ENCODE measurements at regions not wholly inside any gene's neighbourhood (a gene's known extent, or its start where the extent isn't known, plus 50 kb on each side); places are given as distances from the start of the nearest gene placed in this dataset.

GRCh38 chr2:192246297-192246696 is 51.6 kb upstream of the TMEFF2 start:
- RAD21 ChIA-PET (ENCODE audit: unreplicated experiment), result no interaction called here
- no peak for TF ChIP-seq DPF2 (IDR thresholded peaks at IDR 0.05)
- no peak for TF ChIP-seq TARDBP (IDR thresholded peaks at IDR 0.05; ENCODE audit: borderline replicate concordance)
- TF ChIP-seq JUNB (IDR thresholded peaks at IDR 0.05), result no peak
- no peak for TF ChIP-seq SMAD5 (IDR thresholded peaks at IDR 0.05; ENCODE audit: low read depth)
- no peak for TF ChIP-seq HDAC6 (IDR thresholded peaks at IDR 0.05; ENCODE audit: unreplicated experiment)
- Histone ChIP-seq H3K27ac (ENCODE audit: control insufficient read depth, insufficient read depth) (no peak overlapping the region), H3K4me3 (no peak overlapping the region), H3K27me3 (replicated peaks in 1 of 2; ENCODE audit: control insufficient read depth in 2 of 2, insufficient read depth in 2 of 2, low read length in 1 of 2) (no peaks in the 10 kb centered on the region), H3K79me2 (ENCODE audit: control insufficient read depth, insufficient read depth, low read length) (no peaks in the 10 kb centered on the region), H2AFZ (ENCODE audit: control insufficient read depth, low read depth, low read length) (no peak overlapping the region), H3K4me2 (ENCODE audit: control insufficient read depth, insufficient read depth) (no peak overlapping the region), H3K36me3 (ENCODE audit: control insufficient read depth in 2 of 2, insufficient read depth in 2 of 2, low read length in 1 of 2) (no peaks in the 10 kb centered on the region), H3K9me3 (replicated peaks; ENCODE audit: control insufficient read depth, insufficient read depth, low read length) (no peaks in the 10 kb centered on the region), H4K20me1 (ENCODE audit: control insufficient read depth, insufficient read depth) (no peaks in the 10 kb centered on the region), H3K9ac (ENCODE audit: control insufficient read depth, insufficient read depth, low read length) (no peak overlapping the region), H3K4me1 (ENCODE audit: control insufficient read depth, insufficient read depth, low read length) (no peaks in the 10 kb centered on the region)
- in situ Hi-C loops (cut with MboI) (no loop called here), intact Hi-C loops (cut with micrococcal nuclease; ENCODE audit: unreplicated experiment) (no loop called here)
- DNase-seq (ENCODE audit: low read depth, low spot score) (no peak), ATAC-seq (no peak), FAIRE-seq (no peak)
- CTCF ChIA-PET, result no interaction called here
- no TSS peak for BruUV-seq (replicated peaks)
- POLR2A ChIA-PET, result no interaction called here
- SMC1A ChIA-PET (ENCODE audit: uncharacterized antibody, unreplicated experiment), result no interaction called here
- WGBS (ENCODE audit: insufficient coverage, insufficient replicate concordance, low lambda C conversion rate, missing lambda C conversion rate), result 41% methylated on average over 3 of the region's 3 CpGs

GRCh38 chr2:192245329-192245728 is 50.6 kb upstream of the TMEFF2 start:
- Histone ChIP-seq H3K4me1 (ENCODE audit: control insufficient read depth, insufficient read depth, low read length) (no peaks in the 10 kb centered on the region), H3K27ac (ENCODE audit: control insufficient read depth, insufficient read depth) (no peak overlapping the region), H2AFZ (ENCODE audit: control insufficient read depth, low read depth, low read length) (no peak overlapping the region), H3K79me2 (ENCODE audit: control insufficient read depth, insufficient read depth, low read length) (no peaks in the 10 kb centered on the region), H3K36me3 (ENCODE audit: control insufficient read depth in 2 of 2, insufficient read depth in 2 of 2, low read length in 1 of 2) (no peaks in the 10 kb centered on the region), H3K4me2 (ENCODE audit: control insufficient read depth, insufficient read depth) (no peak overlapping the region), H3K9ac (ENCODE audit: control insufficient read depth, insufficient read depth, low read length) (no peak overlapping the region), H3K27me3 (replicated peaks in 1 of 2; ENCODE audit: control insufficient read depth in 2 of 2, insufficient read depth in 2 of 2, low read length in 1 of 2) (no peaks in the 10 kb centered on the region), H3K9me3 (replicated peaks; ENCODE audit: control insufficient read depth, insufficient read depth, low read length) (no peaks in the 10 kb centered on the region), H3K4me3 (no peak overlapping the region), H4K20me1 (ENCODE audit: control insufficient read depth, insufficient read depth) (no peaks in the 10 kb centered on the region)
- TF ChIP-seq SMAD1 (IDR thresholded peaks at IDR 0.05; ENCODE audit: low read depth, partially characterized antibody), result no peak
- TF ChIP-seq NR2C2 (IDR thresholded peaks at IDR 0.05; ENCODE audit: borderline replicate concordance, control insufficient read depth, insufficient read length, low read depth), result no peak
- no peak for TF ChIP-seq MYC (IDR thresholded peaks at IDR 0.05; ENCODE audit: insufficient read depth, insufficient read length, insufficient replicate concordance, low read length, severe bottlenecking)
- no peak for TF ChIP-seq BCL11A (IDR thresholded peaks at IDR 0.05; ENCODE audit: low read depth, low read length)
- no peak for TF ChIP-seq FOXK2 (IDR thresholded peaks at IDR 0.05)
- TF ChIP-seq, protein P1, sequence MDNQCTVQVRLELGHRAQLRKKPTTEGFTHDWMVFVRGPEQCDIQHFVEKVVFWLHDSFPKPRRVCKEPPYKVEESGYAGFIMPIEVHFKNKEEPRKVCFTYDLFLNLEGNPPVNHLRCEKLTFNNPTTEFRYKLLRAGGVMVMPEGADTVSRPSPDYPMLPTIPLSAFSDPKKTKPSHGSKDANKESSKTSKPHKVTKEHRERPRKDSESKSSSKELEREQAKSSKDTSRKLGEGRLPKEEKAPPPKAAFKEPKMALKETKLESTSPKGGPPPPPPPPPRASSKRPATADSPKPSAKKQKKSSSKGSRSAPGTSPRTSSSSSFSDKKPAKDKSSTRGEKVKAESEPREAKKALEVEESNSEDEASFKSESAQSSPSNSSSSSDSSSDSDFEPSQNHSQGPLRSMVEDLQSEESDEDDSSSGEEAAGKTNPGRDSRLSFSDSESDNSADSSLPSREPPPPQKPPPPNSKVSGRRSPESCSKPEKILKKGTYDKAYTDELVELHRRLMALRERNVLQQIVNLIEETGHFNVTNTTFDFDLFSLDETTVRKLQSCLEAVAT (IDR thresholded peaks at IDR 0.05), result no peak
- intact Hi-C loops (cut with micrococcal nuclease; ENCODE audit: unreplicated experiment) (no loop called here), in situ Hi-C loops (cut with MboI) (no loop called here)
- BruUV-seq (replicated peaks), result no TSS peak
- DNase-seq (ENCODE audit: low read depth, low spot score), result no peak
- ChIA-PET RAD21 (ENCODE audit: unreplicated experiment) (no interaction called here), POLR2A (no interaction called here), SMC1A (ENCODE audit: uncharacterized antibody, unreplicated experiment) (interaction anchor here (0.8 kb wide), 1 partner anchor 55 kb away, joined by 3 read pairs; no protein-coding TSS in a partner anchor), CTCF (interaction anchor here (1.1 kb wide), 1 partner anchor 11 kb away, joined by 4 read pairs; no protein-coding TSS in a partner anchor)
- WGBS (ENCODE audit: insufficient coverage, insufficient replicate concordance, low lambda C conversion rate, missing lambda C conversion rate), result 15% methylated on average over 3 of the region's 3 CpGs
- no peak for ATAC-seq
- FAIRE-seq, result no peak

Measured in GM12878 (cell line).